ENCODE measurements at regions not wholly inside any gene's neighbourhood (a gene's known extent, or its start where the extent isn't known, plus 50 kb on each side); places are given as distances from the start of the nearest gene placed in this dataset.

DNA sequence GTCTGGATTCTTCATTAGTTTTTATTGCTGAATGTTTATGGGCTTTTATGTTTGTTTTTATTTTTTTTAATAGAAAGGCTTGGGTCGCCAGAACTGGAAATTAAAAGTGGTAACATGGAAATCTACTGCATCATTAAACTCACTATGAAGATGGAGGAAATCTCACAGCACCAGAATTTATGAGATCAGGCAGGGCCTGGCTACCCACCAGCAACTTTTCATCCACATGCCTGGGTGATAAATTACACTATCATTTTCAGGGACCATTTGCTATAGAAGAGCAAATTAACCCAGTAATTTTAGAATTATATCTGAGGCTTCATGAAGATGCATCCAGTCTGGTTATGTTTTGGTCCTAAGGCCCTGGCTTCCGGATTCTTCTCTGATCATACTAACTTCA is 57.8 kb upstream of the PLCB4 start:
- TF ChIP-seq, protein P1, sequence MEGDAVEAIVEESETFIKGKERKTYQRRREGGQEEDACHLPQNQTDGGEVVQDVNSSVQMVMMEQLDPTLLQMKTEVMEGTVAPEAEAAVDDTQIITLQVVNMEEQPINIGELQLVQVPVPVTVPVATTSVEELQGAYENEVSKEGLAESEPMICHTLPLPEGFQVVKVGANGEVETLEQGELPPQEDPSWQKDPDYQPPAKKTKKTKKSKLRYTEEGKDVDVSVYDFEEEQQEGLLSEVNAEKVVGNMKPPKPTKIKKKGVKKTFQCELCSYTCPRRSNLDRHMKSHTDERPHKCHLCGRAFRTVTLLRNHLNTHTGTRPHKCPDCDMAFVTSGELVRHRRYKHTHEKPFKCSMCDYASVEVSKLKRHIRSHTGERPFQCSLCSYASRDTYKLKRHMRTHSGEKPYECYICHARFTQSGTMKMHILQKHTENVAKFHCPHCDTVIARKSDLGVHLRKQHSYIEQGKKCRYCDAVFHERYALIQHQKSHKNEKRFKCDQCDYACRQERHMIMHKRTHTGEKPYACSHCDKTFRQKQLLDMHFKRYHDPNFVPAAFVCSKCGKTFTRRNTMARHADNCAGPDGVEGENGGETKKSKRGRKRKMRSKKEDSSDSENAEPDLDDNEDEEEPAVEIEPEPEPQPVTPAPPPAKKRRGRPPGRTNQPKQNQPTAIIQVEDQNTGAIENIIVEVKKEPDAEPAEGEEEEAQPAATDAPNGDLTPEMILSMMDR (IDR thresholded peaks at IDR 0.05; ENCODE audit: insufficient read depth, low read depth, low read length) = no peak
- TF ChIP-seq EZH2 (IDR thresholded peaks at IDR 0.05; ENCODE audit: insufficient read depth, low read length) = no peak

Measured in astrocyte (in vitro differentiated cells and primary cell).